Esophagus mucosa (tissue), 1 donor: ENCODE measurements at regions not wholly inside any gene's neighbourhood (a gene's known extent, or its start where the extent isn't known, plus 50 kb on each side); places are given as distances from the start of the nearest gene placed in this dataset.

Experiments
- ATAC-seq: fragments of 200-7000 bp; cut with Tn5 transposase; one replicate; pipeline ENCODE4 v1.9.1; 2020
- donor health status: DM: yes; HTN: yes; CAD: no.

- no peak for ATAC-seq
These were observed 130.4 kb upstream of the GDF10 start for GRCh38 chr10:47169581-47169980.

DNA sequence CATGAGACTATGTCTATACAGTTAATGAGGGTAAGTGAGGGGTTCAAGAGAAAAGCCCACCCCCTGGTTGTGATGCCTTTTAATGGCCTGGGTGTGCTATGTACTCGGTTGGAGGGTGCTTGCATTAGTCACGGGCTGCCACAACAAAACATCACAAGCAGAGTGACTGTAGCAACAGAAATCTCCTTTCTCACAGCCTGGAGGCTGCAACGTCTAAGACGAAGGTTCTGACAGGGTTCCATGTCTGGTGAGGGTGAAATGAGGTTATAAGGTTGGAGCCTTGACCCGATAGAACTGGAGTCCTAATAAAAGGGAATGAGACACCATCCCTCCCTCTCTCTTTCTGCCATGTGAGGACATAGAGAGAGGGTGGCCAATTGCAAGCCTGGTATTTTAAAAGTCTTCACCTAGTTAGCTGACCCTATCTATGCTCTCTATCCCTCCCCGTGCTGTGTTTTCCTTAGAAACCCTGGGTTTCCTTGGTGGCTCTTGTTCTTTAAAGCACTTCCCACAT, 126.0 kb upstream of the GDF10 start:
- ATAC-seq, result no peak

- ATAC-seq, result no peak
These were observed 124.5 kb upstream of the GDF10 start for GRCh38 chr10:47175181-47176123.

GRCh38 chr10:47176206-47176902, 123.6 kb upstream of the GDF10 start:
- no peak for ATAC-seq

DNA sequence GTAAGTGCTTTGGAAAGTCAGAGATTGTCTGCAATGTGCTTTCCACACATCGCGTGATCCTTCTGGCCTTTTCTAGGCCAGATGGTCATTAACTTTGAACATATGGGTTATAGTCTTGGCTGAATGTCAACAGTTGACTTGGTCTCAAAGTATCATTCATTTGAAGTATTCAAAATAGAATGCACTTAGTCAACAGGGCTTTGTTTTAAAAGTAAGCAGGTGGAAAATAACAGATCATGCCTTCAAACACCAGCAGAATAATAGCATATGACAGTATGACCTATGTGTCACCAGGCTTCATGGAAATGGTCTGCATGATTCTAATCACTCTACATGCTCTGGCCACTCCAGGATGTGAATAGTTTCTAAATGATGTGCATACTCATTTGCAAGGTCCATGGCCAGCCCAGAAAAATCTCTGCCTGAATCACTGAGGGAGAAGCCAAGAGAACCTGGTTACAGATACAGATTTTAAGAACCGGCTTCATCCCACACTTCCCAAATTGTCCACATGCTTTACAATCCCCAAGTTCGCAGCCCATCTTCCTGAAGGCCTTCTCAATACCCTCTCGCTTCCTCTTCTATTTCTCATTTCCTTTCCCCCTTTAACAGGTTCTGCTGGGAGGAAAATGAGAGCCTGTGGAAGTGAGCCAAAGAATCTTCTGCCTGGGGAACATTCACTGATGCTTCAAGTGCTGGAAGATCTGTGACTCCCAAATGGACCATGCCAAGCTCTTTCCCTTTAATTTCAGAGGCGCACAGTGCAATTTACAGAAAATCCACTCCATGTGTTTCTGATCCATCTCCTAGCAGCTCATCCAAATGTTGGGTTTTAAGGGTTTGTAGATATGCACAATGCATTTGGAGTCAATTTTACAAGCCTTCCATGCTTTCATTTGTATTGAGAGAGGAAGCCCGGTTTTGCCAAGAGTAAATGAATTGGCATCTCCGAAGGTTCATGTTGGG, 122.8 kb upstream of the GDF10 start:
- ATAC-seq, result no peak

DNA sequence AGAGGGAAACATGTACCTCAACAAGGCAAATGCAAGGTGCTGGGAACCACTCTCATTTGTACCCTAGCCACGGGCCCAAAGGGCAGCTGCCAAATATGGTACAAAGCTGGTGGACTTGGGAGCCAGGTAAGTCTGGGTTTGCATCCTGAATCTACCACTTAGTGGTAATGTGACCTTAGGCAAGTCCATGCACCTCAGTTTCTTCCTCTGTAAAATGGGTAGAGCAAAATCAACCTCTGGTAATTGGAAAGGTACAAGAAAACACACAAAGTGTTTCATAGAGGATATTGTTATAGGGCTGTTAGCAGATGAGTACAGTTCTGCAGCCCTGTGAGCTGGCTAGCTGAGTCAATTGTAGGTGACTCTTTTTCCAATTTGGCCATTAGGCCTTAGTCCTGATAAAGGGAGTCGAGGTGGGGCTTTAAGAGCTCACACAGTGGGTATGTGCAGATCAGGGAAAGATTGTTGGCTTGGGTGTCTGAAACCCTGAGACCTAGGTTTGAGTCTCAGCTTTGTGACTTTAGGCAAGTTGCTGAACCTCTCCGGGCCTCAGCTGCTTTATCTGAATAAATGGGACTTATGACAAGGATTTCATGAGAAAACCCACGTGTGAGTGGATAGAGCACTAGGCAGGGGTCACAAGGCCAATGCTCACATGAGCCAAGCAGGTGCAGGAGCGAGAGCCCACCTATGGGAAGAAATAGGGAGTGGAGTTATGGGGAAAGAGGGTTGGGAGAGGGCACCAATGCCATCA, 121.3 kb upstream of the GDF10 start:
- ATAC-seq, result no peak

GRCh38 chr10:47179291-47179647, 120.7 kb upstream of the GDF10 start:
- ATAC-seq, result no peak

DNA sequence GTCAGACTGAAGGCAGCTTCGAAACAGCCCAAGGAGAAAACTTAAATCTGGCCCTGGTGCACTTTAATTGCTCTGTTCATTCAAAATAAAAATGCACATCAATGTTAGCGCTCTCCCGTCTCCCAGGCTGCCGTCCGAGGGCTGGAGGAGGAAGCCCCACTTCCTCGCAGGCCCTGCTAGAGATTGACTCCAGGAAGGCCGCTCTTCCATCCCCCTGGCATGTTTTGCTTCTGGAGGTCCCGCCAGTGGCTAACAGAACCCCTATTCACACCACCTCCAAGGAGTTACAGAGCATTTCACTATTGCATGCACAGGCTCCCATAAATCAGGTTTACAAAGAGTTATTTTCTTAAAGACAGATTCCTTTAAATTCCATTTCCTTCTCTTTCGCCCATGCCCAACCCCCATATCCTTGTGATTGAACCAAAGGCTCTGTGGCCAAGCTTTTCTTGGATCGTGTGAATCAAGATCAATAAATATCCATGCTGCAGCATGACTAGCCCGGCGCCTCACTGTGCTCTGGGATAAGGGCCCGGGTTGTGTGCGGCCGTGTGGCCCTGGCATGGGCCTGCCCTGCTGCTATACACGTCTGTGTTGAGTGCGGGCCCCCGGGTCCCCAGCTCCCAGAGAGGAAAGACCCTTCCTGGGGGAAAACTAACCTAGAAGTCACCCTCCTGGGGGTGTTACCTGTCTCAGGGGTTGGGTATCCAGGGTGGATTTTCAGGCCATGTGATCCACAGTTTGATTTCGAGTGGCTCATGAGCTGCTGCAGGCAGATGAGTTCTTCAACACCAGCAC, 118.7 kb upstream of the GDF10 start:
- ATAC-seq, result no peak

DNA sequence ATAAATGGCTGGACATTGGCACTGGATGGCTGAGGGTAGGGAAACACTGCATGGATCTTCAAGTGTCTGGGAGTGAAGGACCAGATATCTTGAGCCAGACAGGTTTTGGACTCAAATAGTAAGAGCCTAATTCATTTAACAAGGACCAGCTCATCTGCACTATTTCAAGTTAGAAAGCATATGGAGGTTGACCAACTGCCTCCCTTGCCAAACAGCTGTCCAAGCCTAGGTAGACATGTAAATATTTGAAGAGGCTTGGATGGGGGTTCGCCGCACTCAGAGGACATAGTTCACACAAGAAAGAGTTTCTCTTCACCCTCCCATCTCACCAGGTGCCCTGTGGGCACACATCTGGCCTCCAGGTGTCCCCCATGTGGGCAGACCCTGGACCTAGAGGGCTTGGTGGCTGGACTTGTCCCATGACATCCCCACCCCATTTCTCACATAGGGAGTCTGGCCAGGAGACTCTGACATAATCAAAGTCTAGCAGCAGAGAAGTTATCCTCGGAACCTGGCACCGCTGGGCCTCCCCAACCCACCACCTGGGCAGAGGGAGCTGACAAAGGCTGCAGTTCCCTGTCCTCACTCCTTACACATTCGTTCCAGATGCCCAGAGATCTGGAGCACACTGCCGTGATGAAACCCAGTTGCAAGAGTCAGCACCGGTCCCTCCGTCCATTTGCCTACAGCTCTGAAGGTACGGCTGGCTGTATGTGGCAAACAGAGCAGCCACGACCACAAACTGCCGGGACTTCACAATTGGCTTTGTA, 116.9 kb upstream of the GDF10 start:
- peak; percentile 27 for ATAC-seq

DNA sequence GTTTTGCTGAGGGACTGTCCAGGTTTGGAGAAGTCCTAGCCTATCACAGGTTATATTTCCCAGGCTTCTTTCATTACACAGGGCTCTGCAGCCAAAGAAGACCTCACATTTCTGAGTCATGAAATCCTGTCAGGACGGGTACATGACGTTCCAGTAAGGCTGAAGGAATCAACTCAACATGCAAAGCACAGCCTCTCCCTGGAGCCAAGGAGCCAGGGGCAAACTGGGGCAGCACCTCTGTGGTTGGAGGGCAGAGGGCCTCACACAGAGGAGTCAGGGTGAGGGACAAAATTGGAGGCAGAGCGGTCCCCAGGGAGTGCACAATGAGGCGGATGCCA, 116.3 kb upstream of the GDF10 start:
- ATAC-seq, result peak; percentile 85

DNA sequence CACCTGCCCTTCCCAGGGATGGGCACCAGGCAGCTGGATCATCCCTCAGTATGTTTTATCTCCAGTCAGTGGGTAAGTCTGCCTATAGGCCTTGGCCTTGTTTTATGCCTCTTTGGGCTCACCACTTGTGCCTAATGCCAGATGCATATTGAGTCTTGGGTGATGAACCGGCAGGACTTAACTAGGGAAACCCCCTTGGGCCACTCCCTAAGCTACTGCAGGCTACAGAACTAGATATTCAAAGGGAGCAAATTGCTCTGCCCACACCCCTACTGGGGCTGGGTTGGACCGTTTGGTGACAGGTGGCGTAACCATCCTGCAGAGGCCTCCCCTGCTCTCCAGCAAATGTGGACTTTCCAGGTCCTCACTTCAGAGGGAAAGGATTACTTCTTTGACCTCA, 115.7 kb upstream of the GDF10 start:
- ATAC-seq, result peak; percentile 78

DNA sequence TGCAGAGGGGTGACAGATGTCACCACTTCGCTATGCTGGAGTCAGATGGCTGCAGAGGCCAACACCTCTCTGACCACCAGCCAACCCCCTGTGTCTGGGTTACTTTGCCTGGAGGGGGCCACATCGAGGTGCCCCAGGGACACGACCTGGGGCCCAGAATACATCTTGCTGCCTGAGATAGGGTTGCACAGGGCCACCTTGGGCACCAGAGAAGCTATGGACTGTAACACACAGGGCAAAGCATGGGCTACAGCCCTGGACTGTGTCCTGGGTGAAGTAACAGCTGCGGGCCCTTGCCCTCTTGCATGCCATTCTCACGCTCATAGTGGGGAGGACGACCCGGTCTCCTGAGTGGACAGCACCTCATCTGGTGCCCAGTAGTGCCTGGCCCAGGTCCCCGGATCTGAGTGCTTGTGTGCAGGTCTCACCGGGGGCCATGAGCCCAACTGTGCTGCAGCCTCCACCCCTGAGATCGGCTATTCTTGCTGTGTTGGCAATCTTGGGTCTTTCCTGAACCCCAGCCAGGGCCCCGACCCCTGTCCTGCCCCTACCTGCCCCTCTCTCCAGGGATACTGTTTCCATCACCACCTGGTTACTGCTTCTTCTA, 115.2 kb upstream of the GDF10 start:
- no peak for ATAC-seq

GRCh38 chr10:47186941-47187340, 113.1 kb upstream of the GDF10 start:
- ATAC-seq, result no peak

GRCh38 chr10:47187592-47187991, 112.4 kb upstream of the GDF10 start:
- no peak for ATAC-seq

DNA sequence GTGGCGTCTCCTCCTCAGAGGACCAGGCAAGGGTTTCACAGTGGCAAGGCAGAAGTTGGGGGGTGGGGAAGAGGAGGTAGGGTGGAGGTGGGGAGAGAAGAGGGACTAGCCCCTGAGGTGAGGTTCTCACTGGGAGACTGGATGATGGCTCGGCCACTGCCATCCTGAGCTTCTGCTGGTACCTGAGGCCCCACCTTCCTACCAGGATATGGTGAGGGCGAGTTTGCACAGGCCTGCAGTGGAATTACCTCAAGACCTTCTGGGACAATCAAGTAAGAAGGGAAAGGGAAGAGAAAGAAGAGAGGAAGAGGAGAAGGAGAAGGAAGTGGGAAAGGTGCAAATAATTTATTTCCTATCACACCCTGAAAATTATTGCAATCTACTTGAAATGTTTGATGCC, 111.8 kb upstream of the GDF10 start:
- ATAC-seq, result no peak

DNA sequence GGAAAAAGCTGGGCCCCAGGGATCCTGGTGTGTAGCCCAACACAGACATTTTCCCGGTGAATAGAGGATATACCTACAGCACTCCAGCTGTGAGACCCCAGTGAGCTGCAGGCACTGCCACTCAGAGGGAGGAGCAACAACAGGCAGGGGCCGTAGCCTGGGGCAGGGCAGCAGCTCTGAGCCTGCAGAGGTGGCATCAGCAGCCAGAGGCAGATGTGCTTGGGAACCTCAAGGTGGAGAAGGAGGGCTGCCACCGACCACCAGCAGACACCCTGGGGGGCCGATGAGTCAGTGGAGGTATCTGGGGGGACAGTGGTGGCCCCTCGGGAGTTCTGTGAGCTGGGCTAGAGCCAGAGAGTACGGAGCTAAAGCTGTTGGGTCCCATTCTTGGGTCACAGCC, 110.2 kb upstream of the GDF10 start:
- ATAC-seq, result no peak

GRCh38 chr10:47190301-47190700, 109.7 kb upstream of the GDF10 start:
- ATAC-seq, result no peak

GRCh38 chr10:47190802-47191450, 109.1 kb upstream of the GDF10 start:
- ATAC-seq, result no peak

DNA sequence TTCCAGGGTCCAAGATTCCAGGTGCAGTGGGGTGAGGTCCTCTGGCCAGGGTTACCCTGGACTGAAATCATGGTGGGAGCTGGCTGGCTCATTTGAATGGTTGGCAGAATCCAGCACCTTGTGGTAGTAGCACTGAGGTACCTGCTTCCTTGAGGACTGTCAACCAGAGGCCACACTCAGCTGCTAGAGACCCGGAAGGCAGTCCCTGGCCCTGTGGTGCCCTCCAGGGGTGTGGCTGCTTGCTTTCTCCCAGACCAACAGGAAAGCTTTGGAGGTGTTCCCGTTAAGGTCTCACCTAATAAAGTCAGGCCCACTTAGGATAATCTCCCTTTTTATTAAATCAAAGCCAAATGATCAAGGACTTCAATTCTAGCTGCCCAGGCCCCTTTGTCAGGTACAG, 107.7 kb upstream of the GDF10 start:
- no peak for ATAC-seq
